Posterior vena cava (tissue), 2 donors: ENCODE measurements at regions not wholly inside any gene's neighbourhood (a gene's known extent, or its start where the extent isn't known, plus 50 kb on each side); places are given as distances from the start of the nearest gene placed in this dataset.

Experiments
- DNase-seq: peaks from one replicate; pipeline ENCODE4 v3.0.0-alpha.2; 2020; ENCODE audit warnings: low spot score
- intact Hi-C, 2 donors: fragments of 100-400 bp; cut with DNase I; formaldehyde crosslinking; loops; one replicate each; pipeline versions ENCODE4 v1.14.1 to v1.14.2; 2022 to 2023
- donor health status: DM: yes; HTN: yes; CAD: no.
- donor health status: DM: yes; HTN: yes; CAD: no.

DNA sequence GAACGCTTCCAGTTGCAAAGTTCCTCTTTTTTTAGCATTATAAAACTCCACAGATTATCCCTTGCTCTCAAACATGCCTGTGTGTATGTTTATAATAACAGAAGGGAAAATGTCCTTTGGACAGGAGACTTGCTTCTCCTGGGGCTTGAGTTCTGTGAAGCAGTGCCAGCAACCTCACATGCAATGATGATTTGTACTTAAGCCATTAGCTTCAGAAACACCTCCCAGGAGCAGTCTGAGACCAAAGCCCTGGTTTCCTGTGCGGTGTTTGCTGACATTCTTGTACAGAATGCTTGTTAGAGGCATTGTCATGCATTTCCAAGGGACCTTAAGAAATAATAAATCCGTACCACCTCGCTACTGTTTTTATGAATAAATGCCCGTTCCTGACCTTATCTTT lies 752.8 kb downstream of the CBLN4 start:
- intact Hi-C loops, result no loop called here
- DNase-seq, result no peak

DNA sequence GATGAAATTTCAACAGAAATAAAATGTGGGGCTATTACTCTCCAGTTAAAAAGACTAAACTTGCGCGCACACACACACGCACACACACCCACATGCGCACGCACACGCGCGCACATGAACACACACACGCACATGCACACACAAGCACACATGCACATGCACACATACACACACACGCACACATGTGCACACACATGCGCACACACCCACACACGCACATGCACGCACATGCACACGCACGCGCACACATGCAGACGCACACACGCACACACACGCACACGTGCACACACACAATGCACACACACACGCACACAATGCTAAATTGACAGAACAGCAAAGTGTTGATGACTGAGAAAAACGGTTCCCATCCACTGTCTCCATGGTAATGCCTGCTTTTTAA lies 754.1 kb downstream of the CBLN4 start:
- no peak for DNase-seq
- intact Hi-C loops, result no loop called here

DNA sequence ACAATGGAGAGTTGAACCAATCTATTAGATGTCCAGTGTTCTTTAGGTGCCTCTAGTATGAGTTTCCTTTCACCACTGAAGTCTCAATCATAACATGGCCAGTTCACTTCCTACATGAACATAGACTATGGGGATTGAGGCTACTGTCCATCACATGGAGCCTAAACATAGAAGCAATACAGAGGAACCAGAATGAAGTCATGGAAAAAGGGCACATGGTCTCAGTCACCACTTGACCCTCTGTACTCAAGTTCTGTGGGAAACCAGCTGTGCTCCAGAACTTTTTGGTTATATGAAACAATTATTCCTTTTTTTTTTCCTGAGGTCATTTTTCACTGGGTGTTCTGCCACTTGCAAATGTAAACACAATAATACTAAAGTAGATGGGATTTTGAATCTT lies 762.5 kb downstream of the CBLN4 start:
- DNase-seq, result no peak
- intact Hi-C loops, result no loop called here

DNA sequence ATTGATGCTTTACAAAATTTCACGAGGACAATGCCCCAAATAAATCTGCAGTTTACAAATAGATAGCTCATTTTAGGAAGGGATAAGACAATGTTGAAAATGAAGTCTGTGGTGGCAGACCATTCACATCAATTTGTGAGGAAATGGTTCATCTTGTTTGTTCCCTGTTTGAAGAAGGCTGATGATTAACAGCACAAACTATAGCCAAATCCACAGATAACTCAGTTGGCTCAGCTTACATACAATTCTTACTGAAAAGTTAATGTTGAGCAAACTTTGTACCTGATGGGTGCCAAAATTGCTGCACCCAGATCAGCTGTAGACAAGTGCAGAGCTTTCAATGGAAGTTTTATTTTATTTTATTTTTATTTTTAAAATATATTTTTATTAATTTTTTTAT lies 763.9 kb downstream of the DOK5 start:
- intact Hi-C loops, result no loop called here
- no peak for DNase-seq

DNA sequence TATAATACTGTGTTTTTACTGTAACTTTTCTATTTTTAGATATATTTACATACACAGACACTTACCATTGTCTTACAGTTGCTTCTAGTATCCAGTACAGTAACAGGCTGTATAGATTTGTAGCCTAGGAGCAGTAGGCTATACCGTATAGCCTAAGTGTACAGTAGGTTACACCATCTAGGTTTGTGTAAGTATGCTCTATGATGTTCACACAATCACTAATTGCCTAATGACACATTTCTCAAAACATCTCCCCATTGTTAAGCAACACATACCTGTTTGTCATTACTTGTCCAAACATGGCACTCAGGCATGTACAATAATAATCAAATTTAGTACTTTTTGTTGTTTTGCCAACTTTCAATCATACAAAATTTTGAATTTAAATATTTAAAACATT lies 757.3 kb downstream of the DOK5 start:
- intact Hi-C loops, result no loop called here

DNA sequence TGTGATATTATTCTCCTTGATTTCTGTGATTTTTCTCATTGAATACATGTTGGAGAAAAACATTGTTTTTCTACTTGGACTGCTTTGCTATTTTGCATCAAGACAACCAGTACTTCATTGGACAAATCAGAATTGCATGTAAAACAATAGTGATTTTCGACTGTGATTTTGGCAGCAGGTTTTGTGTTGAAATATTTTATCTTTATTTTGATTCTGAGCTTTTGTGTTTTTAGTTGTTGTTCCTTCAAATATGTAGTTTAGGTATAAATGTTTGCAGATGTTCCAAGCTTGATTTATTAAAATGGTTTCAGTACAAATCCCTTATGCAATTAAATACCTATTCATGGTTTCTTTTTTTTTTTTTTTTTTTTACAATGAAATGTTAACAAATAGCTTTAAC lies 754.1 kb downstream of the DOK5 start:
- DNase-seq, result no peak
- intact Hi-C loops, result no loop called here

More for the DNA sequence above, 757.3 kb downstream of the DOK5 start:
- no peak for DNase-seq

DNA sequence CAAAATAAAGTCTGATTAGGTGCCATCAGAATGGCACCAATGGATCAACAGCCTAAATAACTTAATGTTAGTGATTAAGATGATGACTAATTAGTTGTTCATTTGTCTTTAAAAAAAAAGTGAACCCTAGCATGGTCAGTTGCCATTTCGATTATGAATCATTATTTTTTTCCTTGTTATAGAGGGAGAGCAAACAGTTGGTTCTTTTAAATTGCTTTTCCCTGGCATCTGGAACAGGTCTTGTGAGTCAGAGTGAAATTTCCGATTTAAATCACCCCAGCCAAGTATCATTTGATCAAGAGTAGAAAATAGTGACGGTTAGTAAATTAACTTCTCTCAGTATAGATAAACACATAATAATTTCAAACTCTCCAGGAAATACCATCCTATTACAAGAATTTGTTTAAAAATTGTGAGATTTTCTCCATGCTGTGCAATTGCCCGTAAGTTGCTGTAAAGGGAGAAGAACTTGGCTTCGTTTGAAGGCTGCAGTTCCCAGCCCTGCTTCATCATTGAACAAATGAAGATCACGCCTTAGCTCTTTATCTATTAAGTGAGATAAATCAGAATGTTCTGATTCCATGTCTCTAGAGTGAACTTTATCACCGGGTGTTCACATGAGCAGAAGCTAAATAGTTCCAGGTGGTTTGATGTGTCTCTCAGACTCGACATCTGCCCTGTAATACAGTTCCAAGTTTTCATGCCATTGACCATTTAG lies 741.3 kb downstream of the DOK5 start:
- DNase-seq, result no peak
- intact Hi-C loops, result no loop called here

DNA sequence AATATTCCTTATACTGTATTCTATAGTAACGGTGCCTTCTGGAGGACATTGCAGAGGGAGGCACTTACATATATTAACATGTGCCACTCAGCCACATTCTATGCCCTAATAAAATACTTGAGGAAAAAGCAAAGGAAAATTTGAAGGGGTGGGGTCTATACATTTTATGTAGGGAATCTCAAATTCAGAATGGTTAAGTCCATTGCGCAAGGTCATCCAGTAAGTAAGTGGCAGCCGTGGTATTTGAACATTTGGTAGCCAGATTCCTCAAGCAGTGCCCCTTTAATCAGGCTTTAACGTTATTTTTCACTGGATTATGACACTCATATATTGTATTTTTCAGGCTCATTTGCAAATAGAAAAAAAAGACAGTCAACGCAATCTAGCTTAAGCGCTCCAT lies 738.3 kb downstream of the DOK5 start:
- no peak for DNase-seq
- intact Hi-C loops, result no loop called here

DNA sequence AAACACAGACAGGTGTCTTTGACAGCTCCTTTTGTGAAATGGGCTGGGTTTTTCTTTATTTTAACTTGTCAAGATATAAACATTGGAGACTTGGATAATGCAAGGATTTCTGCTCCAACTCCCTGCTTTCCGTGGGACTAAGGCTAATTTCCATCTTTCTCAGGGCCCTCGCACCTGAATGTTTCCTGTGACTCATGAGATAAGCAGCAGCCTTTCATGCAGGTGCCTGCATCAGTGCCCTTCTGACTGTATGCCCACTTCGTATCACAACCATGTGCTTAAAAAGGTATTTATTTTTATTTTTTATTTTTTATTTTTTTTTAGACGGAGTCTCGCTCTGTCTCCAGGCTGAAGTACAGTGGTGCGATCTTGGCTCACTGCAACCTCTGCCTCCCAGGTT lies 736.1 kb downstream of the DOK5 start:
- intact Hi-C loops, result no loop called here
- no peak for DNase-seq

DNA sequence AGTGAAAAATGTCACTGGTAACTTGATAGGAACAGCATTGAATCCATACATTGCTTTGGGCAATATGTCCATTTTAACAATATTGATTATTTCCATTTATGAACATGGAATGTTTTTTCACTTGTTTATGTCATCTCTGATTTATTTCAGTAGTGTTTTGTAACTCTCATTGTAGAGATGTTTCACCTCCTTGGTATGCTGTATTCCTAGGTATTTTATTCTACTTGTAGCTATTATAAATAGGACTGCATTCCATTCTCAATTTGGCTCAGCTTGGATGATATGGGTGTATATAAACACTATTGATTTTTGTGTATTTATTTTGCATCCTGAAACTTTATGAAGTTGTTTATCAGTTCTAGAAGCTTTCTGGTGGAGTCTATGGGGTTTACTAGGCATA lies 730.3 kb downstream of the DOK5 start:
- intact Hi-C loops, result no loop called here
- DNase-seq, result no peak

DNA sequence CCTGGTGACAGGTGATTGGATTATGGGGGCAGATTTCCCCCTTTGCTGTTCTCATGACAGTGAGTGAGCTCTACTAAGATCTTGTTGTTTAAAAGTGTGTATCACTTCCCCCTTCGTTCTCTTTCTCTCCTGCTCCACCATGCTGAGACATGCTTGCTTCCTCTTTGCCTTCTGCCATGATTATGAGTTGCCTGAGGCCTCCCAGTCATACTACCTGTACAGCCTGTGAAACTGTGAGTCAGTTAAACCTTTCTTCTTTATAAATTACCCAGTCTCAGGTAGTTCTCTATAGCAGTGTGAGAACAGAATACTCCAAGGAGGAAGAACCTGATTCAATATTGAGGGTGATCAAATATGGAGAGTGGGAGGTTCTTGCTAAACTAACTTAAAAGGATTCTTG lies 724.9 kb downstream of the DOK5 start:
- intact Hi-C loops, result no loop called here

DNA sequence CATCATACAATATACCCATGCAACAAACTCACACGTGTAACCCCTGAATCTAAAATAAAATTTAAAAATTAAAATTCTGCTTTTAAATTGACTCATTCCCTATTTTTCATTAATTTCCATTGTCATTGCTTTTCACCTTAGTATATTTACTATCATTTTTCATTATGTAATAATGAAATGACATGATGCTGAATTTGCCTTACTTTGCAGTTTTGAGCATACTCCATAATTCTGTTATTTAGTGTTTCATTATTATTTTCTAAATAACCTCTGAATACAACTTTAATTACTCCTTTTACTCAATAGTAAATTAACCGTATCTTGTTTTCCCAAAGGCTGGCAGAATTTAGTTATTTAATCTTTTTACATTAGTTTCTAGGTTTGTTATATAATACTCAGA lies 719.6 kb downstream of the DOK5 start:
- intact Hi-C loops, result no loop called here
- no peak for DNase-seq

More for the DNA sequence above, 724.9 kb downstream of the DOK5 start:
- DNase-seq, result no peak

DNA sequence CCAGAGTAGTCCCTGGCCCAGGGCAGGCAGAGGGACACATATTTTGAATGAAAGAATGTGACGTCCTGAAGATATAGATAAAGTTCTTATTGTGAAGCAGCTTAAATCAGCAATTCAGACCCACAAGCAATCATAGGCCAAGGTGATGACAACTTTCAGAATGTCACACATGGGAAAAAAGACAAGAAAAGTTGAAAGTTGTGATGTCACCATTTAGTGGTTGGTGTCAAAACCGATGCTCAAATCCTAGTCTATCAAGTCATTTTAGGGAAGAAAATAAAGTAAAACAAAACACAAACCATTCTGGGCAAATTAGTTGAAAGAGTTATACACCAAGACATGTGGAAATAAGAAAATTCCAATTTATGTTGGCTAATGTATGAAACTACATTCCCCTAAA lies 710.8 kb downstream of the DOK5 start:
- intact Hi-C loops, result no loop called here
- DNase-seq, result no peak

DNA sequence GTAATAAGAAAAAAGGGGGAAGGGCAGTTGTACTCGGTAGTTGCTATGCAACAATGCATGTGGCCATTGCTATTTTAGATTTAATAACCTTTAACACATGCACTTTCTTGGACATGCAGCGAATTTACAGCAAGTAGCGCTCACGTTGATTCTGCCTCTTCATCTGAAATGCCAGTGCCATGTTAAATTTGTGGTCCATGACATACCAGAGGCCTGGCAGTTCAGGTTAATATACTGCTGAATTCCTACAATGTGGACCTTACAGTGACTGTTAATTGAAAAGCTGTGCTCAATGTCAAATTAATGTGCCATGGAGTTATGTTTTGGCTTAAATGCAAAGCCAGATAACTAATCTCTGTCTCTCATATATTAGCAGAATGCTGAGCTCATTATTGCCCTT lies 699.7 kb downstream of the DOK5 start:
- intact Hi-C loops, result no loop called here
- DNase-seq, result no peak

DNA sequence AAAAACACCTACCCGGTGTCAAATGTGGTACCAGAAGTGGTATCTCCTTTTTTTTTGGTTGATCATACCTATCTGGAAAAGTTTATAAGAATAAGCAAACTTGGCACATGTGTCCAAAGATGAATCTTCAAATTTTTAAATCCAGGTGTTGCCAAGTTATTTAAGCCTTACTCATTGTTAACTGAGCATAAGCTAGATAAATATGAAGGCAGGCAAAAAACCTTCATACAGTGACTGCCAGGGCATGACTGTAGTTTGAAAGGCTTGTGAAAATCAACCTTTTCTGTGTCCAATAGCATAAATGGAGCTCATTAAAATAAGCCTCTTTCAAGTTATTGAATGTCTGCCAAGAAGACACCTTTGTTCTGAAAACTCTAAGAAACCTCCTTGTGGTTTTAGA lies 699.2 kb downstream of the DOK5 start:
- intact Hi-C loops, result no loop called here
- no peak for DNase-seq

DNA sequence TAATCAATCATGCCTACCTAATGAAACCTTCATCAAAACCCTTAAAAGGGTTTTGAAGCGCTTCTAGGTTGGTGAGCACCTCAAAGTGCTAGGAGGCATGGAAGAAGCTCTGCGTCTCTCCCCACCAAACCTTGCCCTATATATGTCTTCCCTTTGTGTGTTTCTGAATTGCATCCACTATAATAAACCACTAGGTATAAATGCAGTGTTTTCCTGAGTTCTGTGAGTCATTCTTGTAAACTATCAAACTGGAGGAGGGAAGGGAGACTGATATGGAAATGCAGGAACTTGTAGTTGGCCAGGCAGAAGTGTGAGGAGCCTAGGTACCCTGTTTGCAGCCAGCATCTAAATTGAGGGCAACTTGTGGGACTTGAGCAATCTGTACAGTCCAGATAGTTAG lies 698.8 kb downstream of the DOK5 start:
- DNase-seq, result no peak
- intact Hi-C loops, result no loop called here

DNA sequence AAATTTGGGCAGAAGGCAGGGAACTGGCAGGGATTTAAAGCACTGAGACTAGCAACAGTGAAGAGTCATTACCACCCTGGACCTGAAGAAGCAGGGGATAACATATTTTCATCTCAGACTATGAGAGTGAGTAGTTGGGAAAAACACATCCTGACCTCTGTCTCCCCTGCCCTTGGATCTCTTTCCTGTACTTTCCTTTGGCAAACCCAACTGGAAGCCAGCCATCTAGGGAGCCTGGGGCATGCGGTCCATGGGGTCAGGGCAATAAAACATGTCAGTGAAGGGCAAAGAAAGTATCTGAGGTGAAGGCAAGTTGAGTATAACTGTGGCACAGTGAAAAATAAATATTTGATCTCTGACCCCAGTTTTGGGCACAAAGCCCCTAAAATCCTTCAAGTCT lies 698.2 kb downstream of the DOK5 start:
- intact Hi-C loops, result no loop called here
- no peak for DNase-seq

DNA sequence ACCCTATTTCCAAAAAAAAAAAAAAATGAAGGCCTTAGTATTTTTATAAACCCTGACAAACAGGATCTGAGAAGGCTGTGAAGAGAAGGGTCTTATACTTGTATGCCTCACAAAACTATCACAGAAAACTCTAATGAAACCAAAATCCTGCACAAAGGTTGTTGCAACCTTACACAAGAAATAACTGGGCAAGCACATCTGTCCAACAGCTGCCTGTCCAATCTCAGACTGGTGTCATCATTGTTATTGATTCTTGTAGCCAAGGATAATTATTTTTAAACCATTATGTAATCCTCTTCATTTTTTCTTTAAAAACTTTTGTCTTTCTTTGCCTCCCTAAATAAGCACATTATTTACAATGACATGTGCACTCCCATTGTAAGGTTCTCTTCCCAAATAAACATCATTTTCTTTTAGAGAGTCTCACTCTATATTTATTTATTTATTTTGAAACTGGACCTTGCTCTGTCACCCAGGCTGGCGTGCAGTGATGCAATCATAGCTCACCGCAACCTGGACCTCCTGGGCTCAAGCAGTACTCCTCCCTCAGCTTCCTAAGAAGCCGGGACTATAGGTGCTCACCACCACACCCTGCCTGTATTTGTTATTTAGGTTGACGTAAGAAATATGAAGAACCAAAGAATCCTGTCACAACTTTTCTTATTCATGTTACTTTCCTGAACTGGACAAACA lies 697.1 kb downstream of the DOK5 start:
- no peak for DNase-seq

DNA sequence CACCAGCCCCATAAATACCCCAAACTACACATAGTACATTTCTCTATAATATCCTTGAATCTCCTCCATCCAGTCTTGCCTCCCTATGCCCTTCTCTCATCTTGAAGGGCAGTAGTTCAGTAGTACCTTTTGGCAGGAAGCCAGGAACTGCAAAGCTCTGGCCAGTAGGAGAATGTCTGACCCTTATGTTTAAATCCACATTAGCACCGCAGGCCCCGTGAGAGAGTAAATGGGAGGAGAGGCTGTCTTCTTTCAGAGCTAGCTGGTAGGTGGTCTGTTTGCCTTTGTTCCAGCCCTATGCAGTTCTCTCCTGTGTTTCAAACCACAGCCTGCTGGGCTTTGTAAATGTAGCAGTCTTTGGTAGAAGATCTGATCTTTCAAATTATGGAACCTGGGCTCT lies 690.7 kb downstream of the DOK5 start:
- DNase-seq, result no peak
- intact Hi-C loops, result no loop called here

More for the DNA sequence above, 697.1 kb downstream of the DOK5 start:
- intact Hi-C loops, result no loop called here

DNA sequence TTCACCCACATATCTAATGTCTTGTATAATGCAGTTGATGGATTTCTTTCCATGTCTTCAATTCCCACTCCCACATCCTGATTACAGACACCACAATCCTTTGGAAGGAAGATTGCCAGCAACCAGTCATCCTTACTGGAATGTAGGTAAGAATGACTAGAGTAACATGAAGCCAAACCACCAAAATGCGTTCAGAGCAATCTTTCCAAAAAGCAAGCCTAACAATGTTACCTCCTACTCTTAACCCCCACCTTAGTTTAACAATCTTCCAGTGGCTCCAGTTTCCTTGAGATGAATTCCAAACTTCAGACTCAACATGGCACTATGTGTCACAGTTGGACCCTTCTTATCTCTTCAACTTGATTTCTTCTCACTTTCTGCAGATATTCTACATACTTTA lies 685.6 kb downstream of the DOK5 start:
- intact Hi-C loops, result no loop called here
- no peak for DNase-seq

DNA sequence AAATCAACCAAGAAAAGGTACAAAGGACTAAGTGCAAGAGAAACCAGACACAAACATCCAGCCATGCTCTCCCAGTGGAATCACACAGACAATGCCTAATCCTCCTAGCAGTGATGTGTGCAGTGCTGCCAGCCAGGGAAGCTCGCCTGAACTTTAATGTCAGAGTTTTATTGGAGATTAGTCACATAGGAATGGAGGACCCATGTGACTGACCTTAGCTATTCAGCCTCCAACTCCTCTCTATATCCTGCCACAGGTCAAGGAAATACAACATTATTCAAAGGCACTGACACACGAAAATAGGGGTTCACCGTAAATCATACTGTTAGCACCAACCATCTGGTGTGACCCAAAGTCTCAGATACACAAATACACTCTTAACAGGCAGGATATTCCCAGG lies 684.6 kb downstream of the DOK5 start:
- intact Hi-C loops, result no loop called here
- DNase-seq, result peak; percentile 77
